ENCODE measurements at regions not wholly inside any gene's neighbourhood (a gene's known extent, or its start where the extent isn't known, plus 50 kb on each side); places are given as distances from the start of the nearest gene placed in this dataset.
"Not testable (repeated sequence)": the region's sequence is repeated elsewhere in the genome, so short reads cannot be mapped to it uniquely, and the experiment has no call there.

DNA sequence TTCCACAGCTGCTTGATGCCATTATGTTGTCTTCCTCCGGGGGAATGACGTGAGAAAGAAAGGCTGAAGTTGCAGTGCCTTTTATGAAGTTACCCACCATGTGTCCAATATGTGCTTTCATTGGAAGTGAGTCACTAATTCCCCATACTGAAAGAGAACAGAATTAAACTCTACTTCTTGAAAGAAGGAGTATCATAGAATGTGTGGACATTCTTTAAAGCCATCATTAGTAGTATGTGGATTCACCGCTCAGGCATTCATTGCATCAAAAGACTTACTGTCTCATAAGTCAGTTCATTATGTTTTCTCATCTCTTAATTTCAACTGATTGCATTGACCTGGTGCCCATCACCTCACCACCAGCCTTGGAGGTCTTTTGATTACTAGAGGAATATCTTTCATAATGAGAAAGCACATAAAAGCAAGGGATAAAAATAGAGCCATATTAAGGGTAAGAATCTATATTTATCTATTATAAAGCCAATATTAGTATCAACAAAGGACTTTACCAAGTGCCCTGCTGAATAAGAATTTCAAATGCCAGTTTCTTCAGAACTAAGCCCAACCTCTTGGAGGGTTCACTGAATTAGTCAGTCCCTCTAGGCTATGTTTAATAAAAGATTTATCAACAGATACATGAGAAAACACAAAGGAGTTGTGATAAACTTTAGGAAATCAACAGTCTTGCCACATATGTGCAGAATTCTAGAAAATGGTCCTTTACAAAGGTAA, 516.1 kb downstream of the NTRK2 start:
- no peak overlapping the region for H3K27ac Mint-ChIP-seq
- CTCF ChIA-PET = no interaction called here
- intact Hi-C loops (cut with DNase I, micrococcal nuclease) = no loop called here
- no peaks in the 10 kb centered on the region for H3K4me1 Mint-ChIP-seq
- peaks cover 4% of the 10 kb centered on the region for H3K27me3 Mint-ChIP-seq
- ATAC-seq (no peak), DNase-seq (no peak)
- POLR2A ChIA-PET = no interaction called here
- H3K9me3 Mint-ChIP-seq (ENCODE audit: low read depth) = no peaks in the 10 kb centered on the region
- H3K4me3 Mint-ChIP-seq = no peak overlapping the region
- no peaks in the 10 kb centered on the region for H3K36me3 Mint-ChIP-seq (ENCODE audit: low read depth)

- ChIA-PET POLR2A (no interaction called here), CTCF (interaction anchor here (0.8 kb wide), 1 partner anchor 14 kb away, joined by 3 read pairs; no protein-coding TSS in a partner anchor)
- intact Hi-C loops (cut with DNase I, micrococcal nuclease) = no loop called here
- Mint-ChIP-seq H3K36me3 (ENCODE audit: low read depth) (no peaks in the 10 kb centered on the region), H3K27me3 (peaks cover 6% of the 10 kb centered on the region), H3K9me3 (ENCODE audit: low read depth) (no peaks in the 10 kb centered on the region), H3K4me3 (no peak overlapping the region), H3K4me1 (no peaks in the 10 kb centered on the region), H3K27ac (no peak overlapping the region)
- no peak for DNase-seq
- ATAC-seq = no peak
Measured at GRCh38 chr9:85182383-85182782, 512.9 kb downstream of the NTRK2 start.

DNA sequence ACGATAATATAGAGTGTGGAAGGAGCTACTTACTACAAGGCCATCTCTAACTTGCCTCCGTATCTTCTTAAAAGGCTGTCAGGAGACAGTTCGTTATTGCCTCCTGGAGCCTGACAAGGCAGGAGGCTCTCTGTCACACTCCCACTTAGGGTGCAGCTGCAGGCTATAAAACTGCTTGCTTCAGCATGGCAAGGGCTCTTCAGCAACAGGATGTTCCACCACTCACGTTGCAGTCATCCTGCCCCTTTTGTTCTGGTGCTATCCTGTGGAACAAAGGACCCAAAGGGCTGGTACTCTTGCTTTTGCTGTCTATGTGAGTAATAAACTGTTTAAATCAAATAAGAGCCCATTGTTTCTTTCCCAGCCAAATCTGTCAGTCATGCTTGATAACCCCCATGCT, 508.9 kb downstream of the NTRK2 start:
- peaks cover 5% of the 10 kb centered on the region for H3K27me3 Mint-ChIP-seq
- DNase-seq (no peak), ATAC-seq (no peak)
- ChIA-PET POLR2A (no interaction called here), CTCF (no interaction called here)
- no peak overlapping the region for H3K27ac Mint-ChIP-seq
- H3K9me3 Mint-ChIP-seq (ENCODE audit: low read depth) = no peaks in the 10 kb centered on the region
- H3K4me3 Mint-ChIP-seq = no peak overlapping the region
- H3K4me1 Mint-ChIP-seq = no peaks in the 10 kb centered on the region
- no peaks in the 10 kb centered on the region for H3K36me3 Mint-ChIP-seq (ENCODE audit: low read depth)
- intact Hi-C loops (cut with DNase I, micrococcal nuclease) = no loop called here

DNA sequence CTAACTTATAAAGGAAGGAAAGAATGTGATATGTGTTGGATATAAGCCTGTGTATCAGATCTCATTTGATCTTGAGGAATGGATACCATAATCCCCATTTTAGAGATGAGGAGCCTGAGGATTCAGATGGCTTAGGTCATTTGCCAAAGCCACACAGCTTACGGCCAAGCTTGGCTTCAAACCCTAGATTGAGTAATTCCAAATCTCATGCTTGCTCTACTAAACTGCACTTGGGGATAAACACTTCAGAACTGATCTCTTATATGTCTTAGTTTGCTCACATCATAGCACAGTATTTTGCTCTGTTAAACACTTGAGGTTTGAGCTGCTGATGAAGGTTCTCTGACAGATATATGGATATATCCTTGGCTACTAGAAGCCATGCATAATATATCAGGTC, 504.4 kb downstream of the NTRK2 start:
- Mint-ChIP-seq H3K27ac (no peak overlapping the region), H3K27me3 (peaks cover 2% of the 10 kb centered on the region), H3K9me3 (ENCODE audit: low read depth) (peaks cover 3% of the 10 kb centered on the region), H3K4me3 (no peak overlapping the region), H3K4me1 (no peaks in the 10 kb centered on the region), H3K36me3 (ENCODE audit: low read depth) (no peaks in the 10 kb centered on the region)
- intact Hi-C loops (cut with DNase I, micrococcal nuclease) = no loop called here
- ChIA-PET POLR2A (no interaction called here), CTCF (interaction anchor here (0.5 kb wide), 1 partner anchor 240 kb away, joined by 3 read pairs; no protein-coding TSS in a partner anchor)
- DNase-seq (no peak), ATAC-seq (no peak)

GRCh38 chr9:85172001-85172978, 502.8 kb downstream of the NTRK2 start:
- ATAC-seq (no peak), DNase-seq (no peak)
- ChIA-PET POLR2A (no interaction called here), CTCF (no interaction called here)
- H3K27ac Mint-ChIP-seq = no peak overlapping the region
- H3K27me3 Mint-ChIP-seq = peaks cover 2% of the 10 kb centered on the region
- intact Hi-C loops (cut with DNase I, micrococcal nuclease) = no loop called here
- H3K9me3 Mint-ChIP-seq (ENCODE audit: low read depth) = peaks cover 3% of the 10 kb centered on the region
- no peak overlapping the region for H3K4me3 Mint-ChIP-seq
- no peaks in the 10 kb centered on the region for H3K36me3 Mint-ChIP-seq (ENCODE audit: low read depth)
- H3K4me1 Mint-ChIP-seq = no peaks in the 10 kb centered on the region

GRCh38 chr9:85171163-85171562, 501.6 kb downstream of the NTRK2 start:
- ChIA-PET POLR2A (no interaction called here), CTCF (no interaction called here)
- no peak overlapping the region for H3K27ac Mint-ChIP-seq
- ATAC-seq (no peak), DNase-seq (no peak)
- H3K9me3 Mint-ChIP-seq (ENCODE audit: low read depth) = peaks cover 3% of the 10 kb centered on the region
- no peaks in the 10 kb centered on the region for H3K4me1 Mint-ChIP-seq
- no peaks in the 10 kb centered on the region for H3K36me3 Mint-ChIP-seq (ENCODE audit: low read depth)
- intact Hi-C loops (cut with DNase I, micrococcal nuclease) = no loop called here
- H3K27me3 Mint-ChIP-seq = peaks cover 2% of the 10 kb centered on the region
- no peak overlapping the region for H3K4me3 Mint-ChIP-seq

DNA sequence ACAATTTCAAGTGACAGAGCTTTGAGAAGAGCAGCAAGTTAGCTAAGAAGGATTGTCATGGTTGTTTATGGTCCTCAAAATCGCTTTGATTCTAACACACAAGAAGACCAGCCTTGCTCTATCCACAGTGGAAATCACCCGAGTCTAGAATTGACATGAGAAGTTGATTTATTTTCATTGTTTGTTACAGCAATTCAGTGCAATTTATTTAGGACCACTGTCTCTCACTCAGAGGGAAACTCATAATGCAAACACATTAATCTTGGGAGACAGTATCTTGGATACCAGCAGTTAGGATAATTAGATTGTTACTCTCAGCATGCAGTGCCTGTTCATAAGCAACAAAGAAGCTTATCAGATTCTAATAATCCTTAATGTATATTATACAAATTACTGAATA, 498.9 kb downstream of the NTRK2 start:
- Mint-ChIP-seq H3K4me1 (no peaks in the 10 kb centered on the region), H3K9me3 (ENCODE audit: low read depth) (peaks cover 3% of the 10 kb centered on the region), H3K36me3 (ENCODE audit: low read depth) (no peaks in the 10 kb centered on the region), H3K27ac (no peak overlapping the region), H3K4me3 (no peak overlapping the region), H3K27me3 (no peaks in the 10 kb centered on the region)
- ChIA-PET POLR2A (no interaction called here), CTCF (no interaction called here)
- ATAC-seq = no peak
- intact Hi-C loops (cut with DNase I, micrococcal nuclease) = no loop called here
- no peak for DNase-seq

- ATAC-seq (no peak), DNase-seq (no peak)
- no peaks in the 10 kb centered on the region for H3K4me1 Mint-ChIP-seq
- H3K36me3 Mint-ChIP-seq (ENCODE audit: low read depth) = no peaks in the 10 kb centered on the region
- H3K9me3 Mint-ChIP-seq (ENCODE audit: low read depth) = peaks cover 3% of the 10 kb centered on the region
- ChIA-PET CTCF (no interaction called here), POLR2A (no interaction called here)
- intact Hi-C loops (cut with DNase I, micrococcal nuclease) = no loop called here
- H3K4me3 Mint-ChIP-seq = no peak overlapping the region
- H3K27me3 Mint-ChIP-seq = no peaks in the 10 kb centered on the region
- no peak overlapping the region for H3K27ac Mint-ChIP-seq
Measured at GRCh38 chr9:85167146-85167545, 497.6 kb downstream of the NTRK2 start.

GRCh38 chr9:85163825-85164224, 494.3 kb downstream of the NTRK2 start:
- H3K27ac Mint-ChIP-seq = no peak overlapping the region
- POLR2A ChIA-PET = no interaction called here
- ATAC-seq (no peak), DNase-seq (no peak)
- no peaks in the 10 kb centered on the region for H3K4me1 Mint-ChIP-seq
- H3K36me3 Mint-ChIP-seq (ENCODE audit: low read depth) = no peaks in the 10 kb centered on the region
- CTCF ChIA-PET = no interaction called here
- no peaks in the 10 kb centered on the region for H3K27me3 Mint-ChIP-seq
- intact Hi-C loops (cut with DNase I, micrococcal nuclease) = no loop called here
- H3K9me3 Mint-ChIP-seq (ENCODE audit: low read depth) = no peaks in the 10 kb centered on the region
- H3K4me3 Mint-ChIP-seq = no peak overlapping the region

DNA sequence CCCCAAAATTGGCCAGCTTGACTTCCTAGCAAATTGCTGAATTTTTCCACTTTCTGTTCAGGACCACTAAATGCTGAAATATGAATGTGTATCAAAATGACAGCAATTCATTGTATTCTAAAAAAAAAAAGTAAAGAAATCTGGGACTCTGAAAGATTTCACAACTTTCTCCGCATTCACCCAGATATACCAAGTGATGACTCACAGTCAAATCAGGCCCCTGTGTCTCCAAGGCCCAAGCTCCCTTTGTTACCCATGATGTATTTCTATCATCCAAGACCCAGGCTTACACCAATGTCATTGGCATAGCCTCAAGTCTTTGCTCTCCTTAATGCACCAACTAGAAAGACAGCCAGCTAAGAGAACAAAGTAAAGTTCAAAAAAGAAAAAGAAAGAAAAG, 493.9 kb downstream of the NTRK2 start:
- intact Hi-C loops (cut with DNase I, micrococcal nuclease) = no loop called here
- no peaks in the 10 kb centered on the region for H3K4me1 Mint-ChIP-seq
- H3K36me3 Mint-ChIP-seq (ENCODE audit: low read depth) = no peaks in the 10 kb centered on the region
- H3K4me3 Mint-ChIP-seq = no peak overlapping the region
- DNase-seq (no peak), ATAC-seq (no peak)
- no peaks in the 10 kb centered on the region for H3K9me3 Mint-ChIP-seq (ENCODE audit: low read depth)
- POLR2A ChIA-PET = no interaction called here
- CTCF ChIA-PET = interaction anchor here (0.7 kb wide), 1 partner anchor 1484 kb away, joined by 3 read pairs; no protein-coding TSS in a partner anchor
- no peaks in the 10 kb centered on the region for H3K27me3 Mint-ChIP-seq
- H3K27ac Mint-ChIP-seq = no peak overlapping the region

DNA sequence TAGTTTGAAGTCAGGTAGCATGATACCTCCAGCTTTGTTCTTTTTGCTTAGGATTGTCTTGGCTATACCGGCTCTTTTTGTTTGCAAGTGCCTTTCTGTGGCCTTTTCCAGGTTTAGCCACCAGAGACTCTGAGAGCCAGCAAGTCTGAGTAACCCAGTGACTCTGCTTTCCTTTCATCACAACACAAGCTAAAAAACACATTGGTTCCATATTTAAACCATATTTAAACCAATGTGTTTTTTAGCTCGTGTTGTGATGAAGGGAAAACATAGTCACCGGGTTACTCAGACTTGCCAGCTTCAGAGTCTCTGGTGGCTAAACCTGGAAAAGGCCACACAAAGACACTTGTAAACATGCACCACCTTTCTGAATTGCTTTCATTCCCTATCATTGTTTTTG, 493.3 kb downstream of the NTRK2 start:
- no peaks in the 10 kb centered on the region for H3K27me3 Mint-ChIP-seq
- POLR2A ChIA-PET = no interaction called here
- H3K36me3 Mint-ChIP-seq (ENCODE audit: low read depth) = no peaks in the 10 kb centered on the region
- DNase-seq (no peak), ATAC-seq (no peak)
- no peaks in the 10 kb centered on the region for H3K9me3 Mint-ChIP-seq (ENCODE audit: low read depth)
- H3K27ac Mint-ChIP-seq = no peak overlapping the region
- intact Hi-C loops (cut with DNase I, micrococcal nuclease) = no loop called here
- CTCF ChIA-PET = interaction anchor here (0.7 kb wide), 1 partner anchor 1484 kb away, joined by 3 read pairs; no protein-coding TSS in a partner anchor
- H3K4me1 Mint-ChIP-seq = no peaks in the 10 kb centered on the region
- H3K4me3 Mint-ChIP-seq = no peak overlapping the region

DNA sequence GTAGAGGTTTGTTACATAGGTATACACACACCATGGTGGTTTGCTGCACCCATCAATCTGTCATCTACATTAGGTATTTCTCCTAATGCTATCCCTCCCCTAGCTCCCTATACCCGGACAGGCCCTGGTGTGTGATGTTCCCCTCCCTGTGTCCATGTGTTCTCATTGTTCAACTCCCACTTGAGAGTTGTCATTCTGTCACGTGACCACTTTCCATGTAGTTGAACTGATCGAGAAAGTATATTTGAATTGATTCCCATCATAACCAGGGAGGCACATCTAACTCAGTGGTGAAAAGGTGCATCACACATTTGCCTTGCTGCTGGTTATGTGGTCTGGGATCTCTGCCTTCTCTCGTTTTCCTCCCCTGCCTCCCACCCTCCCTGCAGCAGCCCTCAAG, 491.4 kb downstream of the NTRK2 start:
- H3K27me3 Mint-ChIP-seq = not testable (repeated sequence)

More for the DNA sequence above, 491.4 kb downstream of the NTRK2 start:
- intact Hi-C loops (cut with DNase I, micrococcal nuclease); ATAC-seq; H3K4me1 Mint-ChIP-seq; POLR2A ChIA-PET; DNase-seq; H3K4me3 Mint-ChIP-seq; H3K9me3 Mint-ChIP-seq (ENCODE audit: low read depth); CTCF ChIA-PET; H3K27ac Mint-ChIP-seq; H3K36me3 Mint-ChIP-seq (ENCODE audit: low read depth): not testable (repeated sequence)

Data from activated CD4-positive, alpha-beta T cell treated with anti-CD3 and anti-CD28 coated beads for 36 hours (primary cell).